ENCODE measurements at regions not wholly inside any gene's neighbourhood (a gene's known extent, or its start where the extent isn't known, plus 50 kb on each side); places are given as distances from the start of the nearest gene placed in this dataset.

DNA sequence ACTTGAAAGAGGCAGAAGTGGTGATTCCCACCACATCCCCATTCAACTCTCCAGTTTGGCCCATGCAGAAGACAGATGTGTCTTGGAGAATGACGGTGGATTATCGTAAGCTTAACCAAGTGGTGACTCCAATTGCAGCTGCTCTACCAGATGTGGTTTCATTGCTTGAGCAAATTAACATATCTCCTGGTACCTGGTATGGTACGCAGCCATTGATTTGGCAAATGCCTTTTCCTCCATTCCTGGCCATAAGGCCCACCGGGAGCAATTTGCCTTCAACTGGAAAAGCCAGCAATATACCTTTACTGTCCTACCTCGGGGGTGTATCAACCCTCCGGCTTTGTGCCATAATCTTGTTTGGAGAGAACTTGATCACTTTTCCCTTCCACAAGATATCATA, 411.5 kb upstream of the SMIM21 start:
- DNase-seq: no peak

DNA sequence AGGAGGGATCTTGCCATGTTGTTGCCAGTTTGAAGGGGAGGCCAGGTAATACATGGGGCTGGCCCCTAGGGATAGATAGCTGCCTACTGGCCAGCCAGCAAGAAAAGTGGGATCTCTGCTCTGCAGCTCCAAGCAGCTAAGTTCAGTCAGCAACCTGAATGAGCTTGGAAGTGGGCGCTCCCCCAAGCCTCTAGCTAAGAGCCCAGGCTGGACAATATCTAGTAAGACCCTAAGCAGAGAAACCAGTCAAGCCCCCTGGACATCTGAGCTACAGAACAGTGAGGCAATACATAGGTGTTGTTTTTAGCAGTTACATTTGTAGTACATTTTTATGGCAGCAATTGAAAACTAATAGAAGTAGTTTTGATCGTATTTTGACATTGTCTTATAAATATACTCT, 409.8 kb upstream of the SMIM21 start:
- DNase-seq: no peak

DNA sequence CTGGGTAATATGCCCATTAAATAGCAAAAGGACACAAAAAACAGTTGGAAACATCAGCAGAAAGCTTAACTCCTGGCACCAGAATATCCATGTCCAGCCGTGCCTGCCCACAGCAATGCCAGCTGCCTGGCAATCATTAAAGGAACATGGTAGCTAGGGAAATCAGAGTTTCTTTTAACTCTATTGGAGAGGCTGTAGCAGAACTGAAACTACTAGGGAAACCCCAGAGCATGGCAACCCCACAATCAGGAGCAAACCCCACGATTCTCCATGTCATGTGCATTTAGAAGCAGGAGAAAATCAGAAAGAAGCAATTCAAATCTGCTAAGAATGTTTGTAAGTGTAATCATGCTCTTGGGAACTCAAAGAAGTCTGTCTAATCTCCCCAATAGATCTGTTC, 409.0 kb upstream of the SMIM21 start:
- no peak for DNase-seq

DNA sequence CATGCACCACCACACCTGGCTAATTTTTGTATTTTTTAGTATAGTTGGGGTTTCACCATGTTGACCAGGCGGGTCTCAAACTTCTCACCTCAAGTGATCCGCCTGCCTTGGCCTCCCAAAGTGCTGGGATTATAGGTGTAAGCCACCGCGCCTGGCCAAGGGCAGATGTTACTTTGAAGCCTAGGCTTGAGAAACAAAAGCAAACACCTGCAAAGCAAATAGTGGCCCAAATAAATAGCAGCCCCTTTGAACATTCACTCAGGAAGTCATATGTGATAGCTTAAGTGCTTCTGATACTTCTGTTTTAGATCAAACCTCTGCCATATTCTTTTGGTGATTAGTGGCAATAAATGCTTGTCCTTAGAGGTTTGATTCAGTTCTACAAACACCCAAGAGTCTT, 404.5 kb upstream of the SMIM21 start:
- no peak for DNase-seq

DNA sequence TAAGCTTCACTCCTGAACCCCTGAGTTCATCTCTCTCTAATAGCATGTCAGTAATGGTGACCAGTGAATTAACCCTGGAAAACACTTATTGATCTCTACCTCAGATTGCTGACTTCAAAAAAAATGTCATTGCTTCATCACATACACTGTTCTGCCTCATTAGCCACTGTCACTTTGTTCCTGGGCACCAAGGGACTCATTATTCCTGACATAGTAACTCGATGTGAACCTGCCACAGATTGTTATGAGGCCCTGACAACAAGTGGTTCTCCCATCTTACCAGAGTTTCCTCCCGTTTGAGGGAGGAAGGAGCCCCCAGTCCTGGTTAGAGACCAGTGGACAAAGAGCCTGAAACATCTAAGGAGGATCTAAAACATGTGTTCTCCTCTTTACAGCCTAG, 403.3 kb upstream of the SMIM21 start:
- DNase-seq: no peak

DNA sequence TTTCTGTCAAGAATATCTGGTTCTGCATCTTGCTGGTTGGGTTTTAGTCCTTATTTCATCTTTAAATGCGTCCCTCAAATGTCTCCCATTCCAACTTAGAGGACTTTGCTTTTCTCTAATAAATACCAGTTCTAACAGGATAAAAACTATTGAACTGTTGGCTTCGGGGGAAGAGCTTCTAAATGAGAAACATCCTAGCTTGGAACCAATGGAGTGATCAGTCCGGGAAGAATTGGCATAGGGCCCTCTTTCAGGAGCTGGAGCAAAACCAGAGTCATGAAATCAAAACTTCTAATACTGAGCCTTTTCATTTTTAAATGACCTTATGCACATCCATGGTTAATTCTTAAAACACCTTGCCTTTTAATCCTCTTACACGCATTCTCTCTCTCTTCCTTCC, 401.6 kb upstream of the SMIM21 start:
- DNase-seq: no peak

DNA sequence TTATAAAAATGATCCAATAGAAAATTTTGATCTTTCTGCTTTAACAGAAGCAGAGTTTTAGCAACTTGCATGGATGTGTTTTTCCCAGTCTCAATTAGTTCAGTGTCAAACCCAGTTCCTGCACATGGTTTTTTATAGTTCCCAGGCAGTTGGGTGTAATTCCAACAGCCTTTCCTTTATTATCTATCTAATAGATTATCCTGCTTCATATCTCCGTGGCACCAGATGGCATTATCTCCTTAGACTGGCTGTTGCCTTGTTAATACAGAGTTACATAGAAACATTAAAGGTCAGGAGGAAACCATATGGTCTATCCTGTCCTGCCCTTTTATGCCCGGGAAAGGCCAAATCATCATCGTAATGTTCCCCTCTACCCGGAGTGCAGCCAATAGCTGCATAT, 400.9 kb upstream of the SMIM21 start:
- no peak for DNase-seq

DNA sequence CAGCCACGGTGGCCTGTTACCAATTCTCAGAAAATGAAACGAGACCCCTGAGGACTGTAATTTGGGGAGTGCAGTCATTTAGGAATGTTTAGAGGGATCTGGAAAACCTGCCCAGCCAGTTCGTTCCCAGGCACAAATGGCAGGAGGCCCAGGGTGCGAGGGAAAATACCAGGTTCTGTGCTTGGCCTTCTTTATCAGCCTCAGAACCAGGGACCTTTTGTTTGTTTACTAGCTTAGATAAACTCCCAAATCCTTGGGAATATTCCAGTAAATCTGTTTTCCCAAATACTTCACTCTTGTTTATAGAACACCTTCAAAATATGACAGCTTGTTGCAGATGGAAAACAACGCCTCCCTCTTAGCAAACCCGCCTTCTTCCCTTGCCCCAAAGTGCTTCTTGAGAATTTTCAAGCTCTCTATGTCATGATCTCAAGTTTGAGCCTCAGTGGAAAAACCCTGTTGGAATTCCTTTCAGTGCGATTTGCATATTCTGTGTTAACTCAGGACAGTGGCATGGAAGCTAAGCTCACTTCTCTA, 400.3 kb upstream of the SMIM21 start:
- DNase-seq: no peak

DNA sequence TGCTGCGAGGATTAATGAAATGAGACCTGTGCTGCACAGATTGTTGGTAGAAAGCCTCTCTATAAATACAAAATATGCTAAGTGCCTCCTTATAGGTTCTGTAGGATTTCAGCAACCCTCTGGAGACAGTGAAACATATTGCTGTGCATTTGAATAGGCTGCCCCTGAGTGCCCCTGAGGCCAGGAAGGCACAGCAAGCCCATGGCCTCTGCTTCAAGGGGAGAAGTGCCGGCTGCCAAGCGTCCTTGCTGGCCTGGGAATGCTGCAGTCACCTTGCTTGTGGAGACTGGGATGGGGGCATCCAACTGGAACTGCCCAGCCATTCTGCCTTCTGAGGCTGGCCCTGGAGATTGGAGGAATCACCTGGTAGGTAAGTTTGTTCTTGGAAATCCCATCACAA, 397.2 kb upstream of the SMIM21 start:
- no peak for DNase-seq

DNA sequence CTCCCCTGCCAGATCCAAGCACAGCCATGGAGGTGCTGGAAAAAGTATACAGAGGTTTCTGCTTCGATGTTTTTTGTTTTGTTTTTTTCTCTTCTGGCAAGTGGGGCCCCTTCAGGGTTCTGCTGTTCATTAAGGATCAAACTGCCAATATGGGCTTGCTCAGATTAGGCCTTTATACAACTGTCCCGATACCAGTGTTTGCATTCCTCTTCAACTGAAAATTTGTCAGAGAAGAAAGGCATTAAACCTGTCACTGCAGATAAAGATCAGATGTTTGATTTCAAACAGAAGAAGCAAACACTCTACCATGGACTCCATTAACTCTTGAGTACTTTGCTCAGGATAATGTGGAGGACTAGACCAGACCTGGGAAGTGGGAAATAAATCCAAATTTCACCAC, 396.0 kb upstream of the SMIM21 start:
- DNase-seq: no peak

DNA sequence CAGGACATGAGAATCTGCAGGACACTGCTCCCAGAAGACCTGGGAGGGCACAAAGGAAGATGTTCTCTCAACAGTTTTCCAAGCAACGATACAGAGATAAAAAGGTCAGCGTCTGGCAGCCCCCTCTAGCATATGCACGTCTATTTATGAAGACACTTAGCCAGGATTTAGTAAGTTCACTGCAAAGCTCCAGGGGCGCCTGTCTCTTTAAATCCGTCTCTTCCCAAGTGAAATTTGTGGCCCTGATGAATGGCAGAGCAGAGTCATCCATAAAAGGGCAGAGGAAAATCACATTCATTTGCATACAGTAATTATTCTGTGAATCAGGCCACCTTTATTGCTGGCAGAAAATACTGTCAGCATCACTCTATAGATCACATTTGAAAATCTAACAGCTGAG, 390.9 kb upstream of the SMIM21 start:
- DNase-seq: no peak

DNA sequence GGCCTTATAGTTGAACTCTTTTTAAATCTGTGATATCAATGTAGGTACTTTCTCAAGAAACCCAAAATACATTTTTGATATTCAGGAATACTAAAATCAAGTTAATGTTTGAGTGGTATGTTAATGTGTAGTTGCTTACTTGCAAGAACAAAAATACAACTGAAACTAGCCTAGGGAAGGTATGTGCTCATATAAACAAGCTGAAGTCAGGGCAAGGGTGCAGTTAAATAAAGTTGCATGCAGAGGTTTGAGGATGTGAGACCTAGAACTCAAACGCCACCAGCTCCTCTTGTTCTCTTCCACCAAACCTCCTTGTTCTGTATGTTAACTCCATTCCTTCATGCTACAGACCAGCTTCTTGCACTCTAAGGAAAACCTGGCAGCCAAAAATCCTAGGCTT, 388.3 kb upstream of the SMIM21 start:
- no peak for DNase-seq

DNA sequence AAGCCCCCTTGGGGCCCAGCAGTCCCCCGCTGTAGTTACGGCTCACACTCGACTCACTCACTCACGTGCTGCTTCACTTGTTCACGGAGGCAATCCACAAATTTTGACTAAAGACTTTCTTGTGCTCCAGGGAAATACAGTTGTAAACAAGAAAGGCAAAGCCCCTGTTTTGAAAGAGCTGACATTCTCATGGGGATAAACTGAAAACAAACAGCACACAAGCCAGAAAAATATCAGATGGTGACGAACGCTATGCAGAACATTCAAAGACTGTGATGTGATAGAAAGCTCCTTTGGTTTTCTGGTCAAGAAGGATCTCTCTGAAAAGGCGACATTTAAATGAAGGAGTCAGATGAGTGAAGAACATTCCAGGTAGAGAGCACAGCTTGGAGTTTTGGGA, 385.3 kb upstream of the SMIM21 start:
- no peak for DNase-seq

DNA sequence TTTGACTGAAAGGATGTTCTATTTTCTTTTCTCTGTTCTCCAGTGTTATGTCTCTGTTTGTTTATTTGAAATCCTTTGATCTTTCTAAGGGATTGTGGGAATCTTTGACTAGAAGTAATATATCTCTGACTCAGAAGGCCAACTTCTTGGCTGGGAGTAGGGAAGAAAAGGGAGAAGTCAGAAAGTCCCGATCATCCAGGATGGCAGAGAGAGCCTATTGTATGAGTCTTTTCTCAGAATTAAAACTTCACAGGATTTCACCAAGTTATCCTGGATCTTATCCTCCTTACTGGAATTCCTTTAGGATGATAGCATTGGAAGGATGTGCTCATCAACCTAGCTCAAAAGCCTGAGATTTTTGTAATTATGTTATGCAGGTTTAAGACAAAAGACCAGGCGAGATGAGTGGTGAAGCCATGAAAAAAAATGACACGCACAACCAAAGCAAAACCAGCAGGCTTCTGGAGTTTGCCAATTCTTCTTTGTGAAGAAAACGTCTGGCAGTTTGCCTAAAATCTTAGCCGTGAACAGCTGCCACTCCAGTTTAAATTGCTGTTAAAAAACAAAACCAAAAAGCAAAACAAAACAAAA, 383.6 kb upstream of the SMIM21 start:
- no peak for DNase-seq

DNA sequence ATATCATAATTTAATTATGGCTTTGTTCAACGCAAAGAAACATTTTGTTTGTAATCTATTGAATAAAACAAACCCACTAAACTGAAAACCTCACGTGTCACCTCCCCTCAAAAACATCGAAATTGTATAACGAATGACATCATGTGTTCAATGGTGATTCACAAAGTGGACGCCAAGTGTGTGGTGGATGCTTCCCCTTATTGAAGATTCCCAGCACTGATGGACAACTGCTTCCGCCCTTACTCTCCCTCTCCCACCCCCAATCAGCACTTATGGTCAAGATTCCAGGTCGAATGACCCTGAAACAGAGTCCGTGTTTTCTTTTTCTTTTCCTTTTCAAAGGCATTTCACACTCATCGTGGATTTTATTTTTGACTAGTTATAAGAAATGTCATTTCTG, 383.0 kb upstream of the SMIM21 start:
- DNase-seq: no peak

DNA sequence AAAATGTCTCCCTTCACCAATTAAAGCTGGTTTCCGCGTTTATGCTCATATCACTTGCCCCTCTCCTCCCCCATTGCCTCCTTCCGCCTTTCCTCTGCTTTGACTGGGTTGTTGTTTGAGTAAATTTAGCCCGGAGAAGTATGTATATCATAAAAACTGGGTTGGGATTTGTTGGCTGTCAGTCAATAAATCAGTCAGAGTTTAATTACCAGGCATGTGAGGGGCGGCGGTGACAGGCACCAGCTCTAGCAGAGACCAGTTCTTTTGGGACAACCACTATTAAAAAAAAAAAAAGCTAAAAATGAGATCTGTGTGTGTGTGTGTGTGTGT, 382.4 kb upstream of the SMIM21 start:
- DNase-seq: no peak

DNA sequence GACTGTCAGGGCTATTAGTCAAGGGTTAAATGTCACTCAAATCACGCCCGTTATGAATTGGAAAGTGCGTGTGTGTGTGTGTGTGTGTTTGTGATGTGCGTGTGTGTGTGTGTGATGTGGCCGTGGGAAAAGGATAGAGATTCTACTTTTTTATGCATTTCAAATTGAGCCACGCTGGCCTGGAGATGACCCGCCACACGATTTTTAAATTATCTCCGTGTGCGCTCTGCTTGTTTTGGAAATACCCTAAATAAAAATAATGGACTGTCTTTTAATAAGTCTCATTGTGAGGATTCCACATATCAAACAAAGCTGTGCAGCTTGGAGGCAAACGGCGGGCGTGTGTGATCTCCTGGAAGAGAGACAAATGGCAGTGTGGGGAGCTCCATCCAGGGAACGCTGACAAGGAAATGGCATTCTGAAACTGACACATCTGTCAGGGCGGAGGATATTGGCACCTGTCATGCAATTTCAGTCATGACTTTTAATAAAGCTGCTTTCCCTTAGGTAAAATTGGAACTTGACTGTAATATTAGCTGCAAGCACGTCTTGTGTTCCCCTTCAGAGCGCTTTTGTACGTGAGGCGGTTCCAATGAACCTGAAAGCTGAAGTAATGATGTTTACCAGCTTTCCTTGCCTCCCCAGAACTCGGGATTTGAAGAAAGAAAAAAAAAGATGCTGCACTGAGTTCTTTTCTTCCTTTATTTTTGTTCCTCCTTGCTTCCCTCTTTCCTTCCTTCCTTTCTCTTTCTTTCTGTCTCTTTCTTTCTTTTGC, 381.8 kb upstream of the SMIM21 start:
- no peak for DNase-seq

DNA sequence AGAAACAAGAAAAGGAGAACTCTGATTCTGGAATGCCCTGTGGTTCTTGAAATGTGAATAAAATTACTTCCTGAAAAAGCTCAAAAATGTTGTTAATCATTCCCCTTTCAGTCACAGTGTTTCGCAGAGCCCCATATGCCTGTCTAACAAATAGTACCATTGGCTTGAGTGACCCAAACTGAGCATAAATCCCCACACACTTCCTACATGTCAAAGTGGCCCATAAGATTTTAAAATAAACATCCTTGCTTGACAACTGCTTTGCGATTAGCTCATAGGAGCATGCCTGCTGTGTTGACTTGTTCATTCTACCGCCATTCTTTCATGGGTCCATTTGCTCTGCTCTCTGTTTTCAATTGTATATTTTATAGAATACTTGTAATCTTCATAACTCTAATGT, 377.8 kb upstream of the SMIM21 start:
- DNase-seq: no peak

DNA sequence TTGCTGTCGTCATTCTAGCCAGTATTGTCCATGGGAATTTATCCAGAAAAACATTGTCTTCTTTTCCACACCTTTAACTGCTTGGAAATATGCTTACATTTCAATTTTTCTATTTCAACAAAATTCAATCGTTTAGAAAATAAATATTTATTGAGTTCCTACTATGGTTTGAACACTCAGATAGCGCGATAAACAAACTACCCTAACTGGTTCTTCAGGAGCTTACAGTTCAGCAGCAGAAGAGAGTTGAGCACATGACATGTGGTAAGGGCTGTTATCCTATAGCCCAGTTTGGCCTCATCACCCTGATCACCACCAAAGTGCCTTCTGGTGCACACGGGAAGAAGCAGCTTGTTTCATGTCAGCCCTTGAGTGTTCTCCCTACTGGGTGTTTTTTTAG, 375.2 kb upstream of the SMIM21 start:
- DNase-seq: no peak

DNA sequence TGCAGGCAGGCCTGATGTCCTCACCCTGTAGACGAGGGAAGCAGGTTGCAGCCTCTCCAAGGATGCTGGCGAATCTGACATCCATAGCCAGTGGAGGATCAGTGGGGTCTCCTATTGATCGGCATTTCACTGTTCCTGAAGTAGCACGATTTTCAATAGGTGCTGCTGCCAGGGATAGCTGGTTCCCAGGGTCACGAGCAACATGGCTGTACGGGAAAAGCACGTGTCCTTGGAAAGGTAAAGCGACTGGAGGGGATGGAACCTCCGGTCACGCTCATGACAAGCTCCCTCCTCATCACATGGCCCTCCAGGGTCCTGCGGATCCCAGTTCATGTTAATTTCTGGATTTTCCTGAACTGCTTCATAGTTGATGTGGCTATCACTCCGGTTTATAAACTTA, 373.7 kb upstream of the SMIM21 start:
- DNase-seq: no peak

DNA sequence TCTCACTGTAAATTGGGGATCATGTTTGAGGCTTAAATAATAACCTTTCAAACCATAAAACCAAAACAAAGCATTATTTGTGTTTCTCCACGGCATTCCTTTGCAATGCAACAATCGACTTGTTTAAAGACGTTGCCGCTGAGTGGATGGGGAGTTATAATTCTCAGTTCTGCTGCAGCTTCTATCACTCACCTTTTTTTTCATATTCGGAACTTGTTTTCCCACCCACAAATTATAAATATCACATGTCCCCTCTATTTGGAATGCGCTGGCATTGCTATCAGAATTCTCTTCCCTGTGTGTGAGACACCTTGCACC, 372.8 kb upstream of the SMIM21 start:
- no peak for DNase-seq

DNA sequence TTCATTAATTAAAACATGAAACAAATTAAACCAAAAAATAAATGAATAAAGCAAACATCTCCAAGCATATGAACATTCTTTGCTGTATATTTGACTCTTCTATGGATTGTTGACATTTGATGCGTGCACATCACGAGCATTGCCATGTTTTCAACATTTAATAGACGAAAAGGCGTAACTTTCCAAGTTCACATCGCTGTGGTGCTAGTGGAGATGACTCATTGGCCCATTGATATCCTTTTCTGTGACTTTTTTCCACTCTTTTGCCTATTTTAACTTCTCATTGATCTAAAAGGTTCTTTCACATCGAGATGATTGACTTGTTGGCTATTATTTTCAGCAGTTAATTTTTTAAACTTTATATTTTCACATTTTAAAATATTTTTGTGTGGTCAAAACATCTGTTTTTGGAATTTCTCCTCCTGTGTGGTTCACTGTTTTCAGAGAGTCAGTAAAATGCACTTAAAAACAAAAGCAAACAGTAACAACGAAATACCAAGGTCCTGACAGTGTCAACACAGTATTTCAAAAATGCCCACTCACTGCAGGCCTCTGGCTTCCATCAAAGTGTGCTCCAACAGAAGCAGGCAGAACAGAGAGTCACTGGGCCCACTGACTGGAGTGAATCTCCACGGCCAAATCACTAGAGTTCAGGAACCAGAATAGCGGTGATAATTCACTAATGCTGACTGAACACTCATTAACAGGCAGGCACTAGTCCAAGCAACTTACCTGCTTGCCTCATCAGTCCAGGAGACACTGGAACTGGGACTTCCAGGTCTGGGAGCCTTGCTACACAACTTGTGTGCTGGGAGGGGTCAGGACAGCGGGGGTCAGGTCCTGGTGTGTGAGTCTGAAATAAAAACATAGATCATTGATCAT, 372.2 kb upstream of the SMIM21 start:
- DNase-seq: no peak

DNA sequence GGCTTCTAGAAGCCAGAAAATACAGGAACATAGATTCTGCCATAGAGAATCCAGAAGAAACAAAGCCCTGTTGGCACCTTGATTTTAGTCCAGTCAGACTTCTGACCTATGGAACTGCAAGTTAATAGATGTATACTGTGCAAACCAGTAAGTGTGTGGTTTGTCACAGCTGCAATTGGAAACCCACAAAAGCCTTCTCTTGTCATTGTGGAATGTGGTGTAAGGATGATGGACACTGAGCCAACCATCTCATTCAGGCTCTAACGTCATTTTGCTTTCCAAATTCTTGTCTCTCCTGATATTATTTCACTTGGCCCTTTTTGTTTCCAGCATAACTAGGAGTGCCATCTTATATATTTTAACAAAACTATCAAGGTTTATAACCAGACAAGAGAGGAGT, 369.5 kb upstream of the SMIM21 start:
- DNase-seq: no peak

DNA sequence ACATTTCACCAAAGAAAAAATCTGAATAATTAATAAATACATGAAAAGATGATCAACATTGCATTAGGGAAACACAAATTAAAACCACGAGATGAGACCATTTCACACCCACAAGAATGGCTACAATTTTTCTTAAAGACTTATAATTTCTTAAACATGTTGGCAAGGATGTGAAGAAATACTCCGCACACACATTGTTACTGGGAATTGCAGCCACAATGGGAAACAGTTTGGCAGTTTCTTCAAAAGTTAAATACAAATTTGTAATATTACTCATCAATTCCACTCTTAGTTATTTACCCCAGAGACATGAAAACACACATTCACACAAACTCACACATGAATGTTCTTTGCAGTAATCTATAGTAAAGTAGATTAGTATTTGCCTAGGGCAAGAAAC, 363.3 kb upstream of the SMIM21 start:
- no peak for DNase-seq
